ENCODE measurements at regions not wholly inside any gene's neighbourhood (a gene's known extent, or its start where the extent isn't known, plus 50 kb on each side); places are given as distances from the start of the nearest gene placed in this dataset.

DNA sequence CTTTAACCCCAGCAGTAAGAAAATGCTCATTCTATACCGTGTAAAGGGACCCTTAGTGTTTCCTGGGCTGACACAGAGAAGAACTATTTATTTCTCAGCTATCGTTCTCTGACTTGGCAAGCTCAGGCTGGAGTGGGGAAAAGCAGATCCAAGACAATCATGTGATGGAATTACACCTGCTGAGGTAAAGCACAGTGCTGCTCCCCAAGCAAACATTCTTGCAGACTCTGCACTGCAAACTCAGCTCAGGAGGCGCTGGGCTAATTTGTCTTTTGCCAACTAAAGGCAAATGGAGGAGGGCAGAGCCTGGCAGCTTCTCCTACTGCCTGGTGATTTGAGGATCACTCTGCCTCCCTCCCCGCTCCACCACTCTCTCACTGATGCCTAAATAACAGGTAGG is 57.8 kb upstream of the FUT8 start:
- peaks cover 0 to 6% (median 0%) of the 10 kb centered on the region in 4 donors for H3K4me1 ChIP-seq
- no peaks in the 10 kb centered on the region for H3K9me3 ChIP-seq
- no peaks in the 10 kb centered on the region for H3K27me3 ChIP-seq
- TF ChIP-seq, protein P1, sequence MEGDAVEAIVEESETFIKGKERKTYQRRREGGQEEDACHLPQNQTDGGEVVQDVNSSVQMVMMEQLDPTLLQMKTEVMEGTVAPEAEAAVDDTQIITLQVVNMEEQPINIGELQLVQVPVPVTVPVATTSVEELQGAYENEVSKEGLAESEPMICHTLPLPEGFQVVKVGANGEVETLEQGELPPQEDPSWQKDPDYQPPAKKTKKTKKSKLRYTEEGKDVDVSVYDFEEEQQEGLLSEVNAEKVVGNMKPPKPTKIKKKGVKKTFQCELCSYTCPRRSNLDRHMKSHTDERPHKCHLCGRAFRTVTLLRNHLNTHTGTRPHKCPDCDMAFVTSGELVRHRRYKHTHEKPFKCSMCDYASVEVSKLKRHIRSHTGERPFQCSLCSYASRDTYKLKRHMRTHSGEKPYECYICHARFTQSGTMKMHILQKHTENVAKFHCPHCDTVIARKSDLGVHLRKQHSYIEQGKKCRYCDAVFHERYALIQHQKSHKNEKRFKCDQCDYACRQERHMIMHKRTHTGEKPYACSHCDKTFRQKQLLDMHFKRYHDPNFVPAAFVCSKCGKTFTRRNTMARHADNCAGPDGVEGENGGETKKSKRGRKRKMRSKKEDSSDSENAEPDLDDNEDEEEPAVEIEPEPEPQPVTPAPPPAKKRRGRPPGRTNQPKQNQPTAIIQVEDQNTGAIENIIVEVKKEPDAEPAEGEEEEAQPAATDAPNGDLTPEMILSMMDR (IDR thresholded peaks at IDR 0.05) = no peak
- TF ChIP-seq EP300 (IDR thresholded peaks at IDR 0.05) (no peak), POLR2AphosphoS5 (IDR thresholded peaks at IDR 0.05) (no peak), POLR2A (IDR thresholded peaks at IDR 0.05; ENCODE audit: low read depth) (no peak)
- DNase-seq (ENCODE audit: extremely low spot score) = no peak
- H3K4me3 ChIP-seq = no peak overlapping the region
- no peak overlapping the region for H3K27ac ChIP-seq (replicated peaks in 1 of 4)
- H3K36me3 ChIP-seq = no peaks in the 10 kb centered on the region
- intact Hi-C loops (cut with DNase I) = no loop called here
- 79% methylated on average over 4 of the region's 4 CpGs for WGBS

DNA sequence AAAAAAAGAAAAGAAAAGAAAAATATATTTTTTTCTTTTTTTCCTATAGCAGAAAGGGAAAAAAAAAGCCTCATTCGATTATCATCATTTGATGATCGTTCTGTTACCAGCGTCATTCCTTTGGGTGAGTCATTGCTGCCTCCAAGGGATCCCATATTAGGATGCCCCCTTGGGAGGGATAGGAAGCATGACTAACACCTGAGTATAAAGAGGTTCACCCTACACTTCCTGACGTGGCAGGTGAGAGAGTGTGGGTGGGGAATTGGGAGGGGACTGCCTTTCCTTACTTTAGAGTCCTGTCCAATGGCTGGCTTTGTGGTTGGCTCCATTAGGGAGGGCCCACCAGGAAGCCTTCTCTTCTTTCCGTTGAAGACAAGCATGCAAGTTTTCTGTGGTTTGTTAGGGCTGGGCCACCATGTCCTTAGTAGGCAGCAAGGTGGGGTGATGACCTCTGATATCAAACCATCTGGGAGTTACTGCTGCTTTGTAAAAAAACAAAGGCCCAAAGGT is 56.1 kb upstream of the FUT8 start:
- Histone ChIP-seq H3K9me3 (no peaks in the 10 kb centered on the region), H3K4me3 (no peak overlapping the region), H3K27ac (replicated peaks in 1 of 4) (no peak overlapping the region), H3K27me3 (no peaks in the 10 kb centered on the region), H3K36me3 (no peaks in the 10 kb centered on the region), H3K4me1 (peaks cover 0 to 6% (median under 1%) of the 10 kb centered on the region in 4 donors)
- TF ChIP-seq EP300 (IDR thresholded peaks at IDR 0.05) = no peak
- TF ChIP-seq POLR2AphosphoS5 (IDR thresholded peaks at IDR 0.05) = no peak
- DNase-seq (ENCODE audit: extremely low spot score) = no peak
- intact Hi-C loops (cut with DNase I) = no loop called here
- 75% methylated on average over 5 of the region's 5 CpGs for WGBS

DNA sequence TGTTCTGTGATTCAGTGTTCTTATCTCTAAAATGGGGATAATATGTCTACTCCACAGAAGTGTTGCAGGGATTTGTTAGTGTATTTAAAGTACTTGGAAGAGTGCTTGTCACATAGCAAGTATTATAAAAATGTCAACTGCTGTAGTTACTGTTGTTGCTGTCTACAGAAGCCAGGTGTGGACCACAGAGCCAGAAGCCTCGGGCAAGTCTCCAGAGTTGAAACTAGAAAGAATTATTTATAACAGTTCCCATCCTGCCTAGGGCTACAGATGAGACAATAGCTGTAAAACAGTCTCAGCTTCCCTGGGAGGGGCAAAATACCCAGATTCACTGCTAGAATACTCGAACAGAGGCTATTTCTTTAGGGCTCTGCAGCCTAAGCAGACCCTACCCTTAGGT is 55.4 kb upstream of the FUT8 start:
- Histone ChIP-seq H3K4me3 (no peak overlapping the region), H3K36me3 (no peaks in the 10 kb centered on the region), H3K27ac (replicated peaks in 1 of 4) (no peak overlapping the region), H3K27me3 (no peaks in the 10 kb centered on the region), H3K9me3 (no peaks in the 10 kb centered on the region), H3K4me1 (peaks cover 0 to 6% (median 2%) of the 10 kb centered on the region in 4 donors)
- TF ChIP-seq EP300 (IDR thresholded peaks at IDR 0.05) (no peak), POLR2AphosphoS5 (IDR thresholded peaks at IDR 0.05) (no peak), POLR2A (IDR thresholded peaks at IDR 0.05; ENCODE audit: low read depth) (no peak)
- TF ChIP-seq, protein P1 (IDR thresholded peaks at IDR 0.05) = no peak
- DNase-seq (ENCODE audit: extremely low spot score) = no peak
- intact Hi-C loops (cut with DNase I) = no loop called here
- 42% methylated on average over 2 of the region's 2 CpGs for WGBS

DNA sequence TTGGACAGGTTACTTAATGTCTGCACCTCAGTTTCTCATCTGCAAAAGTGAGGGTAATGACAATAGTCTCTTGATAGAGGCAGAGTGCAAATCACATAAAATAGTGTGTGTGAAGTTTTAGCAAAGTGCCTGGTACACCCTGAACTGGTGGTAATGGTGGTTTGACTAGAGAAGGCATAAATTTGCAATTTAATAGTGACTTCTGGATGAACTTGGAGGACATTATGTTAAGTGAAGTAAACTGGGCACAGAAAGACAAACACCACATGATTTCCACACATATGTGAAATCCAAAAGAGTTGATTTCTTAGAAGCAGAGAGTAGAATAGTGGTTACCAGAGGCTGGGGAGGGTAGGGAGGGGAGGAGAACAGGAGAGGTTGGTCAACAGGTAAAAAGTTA is 54.8 kb upstream of the FUT8 start:
- peaks cover 0 to 6% (median 2%) of the 10 kb centered on the region in 4 donors for H3K4me1 ChIP-seq
- no peak for DNase-seq (ENCODE audit: extremely low spot score)
- H3K27me3 ChIP-seq = no peaks in the 10 kb centered on the region
- H3K27ac ChIP-seq (replicated peaks in 1 of 4) = no peak overlapping the region
- intact Hi-C loops (cut with DNase I) = no loop called here
- no peaks in the 10 kb centered on the region for H3K36me3 ChIP-seq
- no peak for TF ChIP-seq EP300 (IDR thresholded peaks at IDR 0.05)
- TF ChIP-seq, protein P1 (IDR thresholded peaks at IDR 0.05) = no peak
- TF ChIP-seq POLR2AphosphoS5 (IDR thresholded peaks at IDR 0.05) = no peak
- no peak for TF ChIP-seq POLR2A (IDR thresholded peaks at IDR 0.05; ENCODE audit: low read depth)
- H3K9me3 ChIP-seq = no peaks in the 10 kb centered on the region
- no peak overlapping the region for H3K4me3 ChIP-seq

DNA sequence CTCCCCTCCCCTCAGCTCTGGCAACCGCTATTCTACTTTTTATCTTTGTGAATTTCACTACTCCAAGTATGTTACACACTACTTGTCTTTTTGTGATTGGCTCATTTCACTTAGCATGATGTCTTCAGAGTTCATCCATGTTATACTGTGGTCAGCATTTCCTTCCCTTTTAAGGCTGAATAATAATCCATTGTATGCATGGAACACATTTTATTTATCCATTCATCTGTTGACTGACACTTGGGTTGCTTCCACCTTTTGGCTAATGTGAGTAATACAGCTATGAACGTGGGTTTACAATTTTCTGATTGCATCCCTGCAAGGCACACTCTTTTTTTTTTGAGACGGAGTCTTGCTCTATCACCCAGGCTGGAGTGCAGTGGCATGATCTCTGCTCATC is 53.0 kb upstream of the FUT8 start:
- WGBS = 58% methylated on average over 3 of the region's 3 CpGs
- H3K36me3 ChIP-seq = no peaks in the 10 kb centered on the region
- intact Hi-C loops (cut with DNase I) = no loop called here
- no peak overlapping the region for H3K27ac ChIP-seq (replicated peaks in 1 of 4)
- TF ChIP-seq POLR2A (IDR thresholded peaks at IDR 0.05; ENCODE audit: low read depth) (no peak), POLR2AphosphoS5 (IDR thresholded peaks at IDR 0.05) (no peak), EP300 (IDR thresholded peaks at IDR 0.05) (no peak)
- TF ChIP-seq, protein P1 (IDR thresholded peaks at IDR 0.05) = no peak
- H3K27me3 ChIP-seq = no peaks in the 10 kb centered on the region
- no peak overlapping the region for H3K4me3 ChIP-seq
- no peaks in the 10 kb centered on the region for H3K9me3 ChIP-seq
- no peak for DNase-seq (ENCODE audit: extremely low spot score)
- peaks cover 0 to 6% (median 2%) of the 10 kb centered on the region in 4 donors for H3K4me1 ChIP-seq

Data from esophagus muscularis mucosa (tissue), 4 donors.